GM12864 (cell line): ENCODE measurements at regions not wholly inside any gene's neighbourhood (a gene's known extent, or its start where the extent isn't known, plus 50 kb on each side); places are given as distances from the start of the nearest gene placed in this dataset.

Experiments
- DNase-seq: peaks from one replicate; pipeline ENCODE4 v3.0.0-alpha.2; 2011; ENCODE audit warnings: low read depth
- H3K4me3 ChIP-seq: 2 replicates; pipeline ENCODE4 v1.5.1; 2011; ENCODE audit warnings: mild to moderate bottlenecking, low read depth, low read length, control low read depth
- TF ChIP-seq, protein P1 (sequence below): IDR thresholded peaks from 2 replicates; pipeline ENCODE4 v1.5.1; 2011; ENCODE audit warnings: low read depth, mild to moderate bottlenecking, moderate library complexity, low read length, control low read depth, inconsistent platforms; ENCODE audit errors: missing control alignments

- no peak for DNase-seq
- TF ChIP-seq, protein P1, sequence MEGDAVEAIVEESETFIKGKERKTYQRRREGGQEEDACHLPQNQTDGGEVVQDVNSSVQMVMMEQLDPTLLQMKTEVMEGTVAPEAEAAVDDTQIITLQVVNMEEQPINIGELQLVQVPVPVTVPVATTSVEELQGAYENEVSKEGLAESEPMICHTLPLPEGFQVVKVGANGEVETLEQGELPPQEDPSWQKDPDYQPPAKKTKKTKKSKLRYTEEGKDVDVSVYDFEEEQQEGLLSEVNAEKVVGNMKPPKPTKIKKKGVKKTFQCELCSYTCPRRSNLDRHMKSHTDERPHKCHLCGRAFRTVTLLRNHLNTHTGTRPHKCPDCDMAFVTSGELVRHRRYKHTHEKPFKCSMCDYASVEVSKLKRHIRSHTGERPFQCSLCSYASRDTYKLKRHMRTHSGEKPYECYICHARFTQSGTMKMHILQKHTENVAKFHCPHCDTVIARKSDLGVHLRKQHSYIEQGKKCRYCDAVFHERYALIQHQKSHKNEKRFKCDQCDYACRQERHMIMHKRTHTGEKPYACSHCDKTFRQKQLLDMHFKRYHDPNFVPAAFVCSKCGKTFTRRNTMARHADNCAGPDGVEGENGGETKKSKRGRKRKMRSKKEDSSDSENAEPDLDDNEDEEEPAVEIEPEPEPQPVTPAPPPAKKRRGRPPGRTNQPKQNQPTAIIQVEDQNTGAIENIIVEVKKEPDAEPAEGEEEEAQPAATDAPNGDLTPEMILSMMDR = no peak
- no peak overlapping the region for H3K4me3 ChIP-seq
Observed at GRCh38 chr6:74287441-74287840, 591.4 kb downstream of the CD109 start.

DNA sequence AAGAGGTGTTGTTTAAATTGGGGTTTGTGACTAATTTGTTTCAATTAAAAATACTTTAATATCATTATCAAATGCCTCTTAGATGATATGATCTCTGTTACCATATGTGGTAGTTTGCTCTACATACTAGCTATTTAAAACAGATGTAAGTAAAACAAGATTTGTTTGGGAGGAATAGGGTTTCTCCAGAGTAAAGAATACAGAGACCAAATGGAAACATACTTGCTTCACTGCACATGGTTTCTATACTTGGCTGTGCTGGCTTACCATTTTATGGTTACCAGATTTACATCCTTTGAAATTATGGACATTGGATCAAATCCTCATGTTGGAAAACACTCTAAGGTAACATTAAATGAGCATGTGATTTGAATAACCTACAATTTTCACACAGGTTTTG, 588.3 kb downstream of the CD109 start:
- DNase-seq = no peak
- H3K4me3 ChIP-seq = no peak overlapping the region
- TF ChIP-seq, protein P1 = no peak

DNA sequence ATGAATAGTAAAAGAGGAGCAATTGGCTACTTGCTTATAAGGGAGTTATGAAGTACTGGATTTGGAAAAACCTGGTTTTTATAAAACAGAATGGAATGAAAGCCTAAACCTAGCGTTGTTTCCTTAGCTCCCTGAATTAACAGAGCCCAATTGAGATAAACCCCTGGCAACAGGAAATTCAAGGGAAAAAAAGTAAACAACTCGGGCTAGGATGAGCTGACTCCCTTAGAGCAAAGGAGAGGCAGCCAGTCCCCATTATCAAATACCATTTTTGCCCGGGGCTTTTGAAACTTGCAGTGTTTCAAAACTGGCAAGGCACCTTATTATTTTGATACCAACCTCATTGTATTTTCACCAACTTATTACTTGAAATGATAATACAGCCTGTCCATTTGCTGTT, 587.5 kb downstream of the CD109 start:
- no peak for DNase-seq
- H3K4me3 ChIP-seq = no peak overlapping the region
- TF ChIP-seq, protein P1 = no peak

DNA sequence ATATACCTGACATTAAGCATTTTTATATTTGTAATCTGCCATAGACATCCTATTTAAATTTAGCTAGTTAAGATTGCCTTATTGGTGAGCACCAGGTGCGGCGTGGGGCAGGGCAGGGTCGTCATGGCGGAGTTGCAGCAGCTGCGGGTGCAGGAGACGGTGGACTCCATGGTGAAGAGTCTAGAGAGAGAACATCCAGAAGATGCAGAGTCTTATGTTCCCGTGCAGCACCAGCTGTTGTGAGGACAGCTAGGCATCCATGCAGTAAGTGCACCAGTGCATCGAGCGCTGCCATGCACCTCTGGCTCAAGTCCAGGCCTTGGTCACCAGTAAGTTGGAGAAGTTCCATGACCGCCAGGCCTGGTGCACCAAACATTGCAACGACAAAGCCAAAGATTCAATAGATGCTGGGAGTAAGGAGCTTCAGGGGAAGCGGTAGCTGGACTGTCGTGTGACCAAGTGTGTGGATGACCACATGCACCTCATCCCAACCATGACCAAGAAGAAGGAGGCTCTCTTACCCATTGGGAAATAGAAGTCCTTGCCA, 586.2 kb downstream of the CD109 start:
- TF ChIP-seq, protein P1 = no peak
- H3K4me3 ChIP-seq = no peak overlapping the region
- DNase-seq = no peak

GRCh38 chr6:74280130-74280692, 584.2 kb downstream of the CD109 start:
- DNase-seq = no peak

GRCh38 chr6:74277777-74278186, 581.8 kb downstream of the CD109 start:
- DNase-seq = no peak
- TF ChIP-seq, protein P1 = no peak
- no peak overlapping the region for H3K4me3 ChIP-seq

More at GRCh38 chr6:74280130-74280692, 584.2 kb downstream of the CD109 start:
- no peak overlapping the region for H3K4me3 ChIP-seq
- TF ChIP-seq, protein P1 = no peak

GRCh38 chr6:74273541-74273940, 577.5 kb downstream of the CD109 start:
- H3K4me3 ChIP-seq = no peak overlapping the region
- DNase-seq = no peak
- TF ChIP-seq, protein P1 = no peak
